Stimulated activated naive CD8-positive, alpha-beta T cell treated with anti-CD3 and anti-CD28 coated beads, Interleukin-15, amount 100 ng/mL, for 72 hours (primary cell): ENCODE measurements at regions not wholly inside any gene's neighbourhood (a gene's known extent, or its start where the extent isn't known, plus 50 kb on each side); places are given as distances from the start of the nearest gene placed in this dataset.

Experiments
- ATAC-seq: fragments of 150-1000 bp; cut with Tn5 transposase; 2 replicates; pipeline ENCODE4 v1.10.0; 2021; ENCODE audit warnings: mild to moderate bottlenecking, moderate library complexity
- DNase-seq, 2 donors: peaks; one replicate each; pipeline ENCODE4 v3.0.0; 2021 to 2022
- H3K27ac Mint-ChIP-seq, 2 donors: one replicate each; pipeline ENCODE4 v1.8.0; 2022; ENCODE audit warnings: mild to moderate bottlenecking in 2 of 2, mixed read lengths in 2 of 2, moderate library complexity in 2 of 2
- H3K27me3 Mint-ChIP-seq: one replicate; pipeline ENCODE4 v1.8.0; 2022; ENCODE audit warnings: mixed read lengths
- H3K4me1 Mint-ChIP-seq: one replicate; pipeline ENCODE4 v1.8.0; 2022; ENCODE audit warnings: mild to moderate bottlenecking, mixed read lengths
- H3K4me3 Mint-ChIP-seq, 2 donors: one replicate each; pipeline ENCODE4 v1.8.0; 2022; ENCODE audit warnings: mild to moderate bottlenecking in 2 of 2, mixed read lengths in 2 of 2, moderate library complexity in 1 of 2
- H3K9me3 Mint-ChIP-seq, 2 donors: one replicate each; pipeline ENCODE4 v1.8.0; 2022; ENCODE audit warnings: mixed read lengths in 2 of 2

GRCh38 chr3:117630469-117630868 is 920.9 kb downstream of the TUSC7 start:
- no peaks in the 10 kb centered on the region for H3K4me1 Mint-ChIP-seq
- H3K4me3 Mint-ChIP-seq = no peak overlapping the region
- no peak overlapping the region for H3K27ac Mint-ChIP-seq
- ATAC-seq = no peak
- no peaks in the 10 kb centered on the region for H3K27me3 Mint-ChIP-seq
- H3K9me3 Mint-ChIP-seq = peaks cover 0 to 9% of the 10 kb centered on the region in 2 donors
- DNase-seq = no peak

- DNase-seq = no peak
Observed at GRCh38 chr3:117630885-117631284, 921.3 kb downstream of the TUSC7 start.

DNA sequence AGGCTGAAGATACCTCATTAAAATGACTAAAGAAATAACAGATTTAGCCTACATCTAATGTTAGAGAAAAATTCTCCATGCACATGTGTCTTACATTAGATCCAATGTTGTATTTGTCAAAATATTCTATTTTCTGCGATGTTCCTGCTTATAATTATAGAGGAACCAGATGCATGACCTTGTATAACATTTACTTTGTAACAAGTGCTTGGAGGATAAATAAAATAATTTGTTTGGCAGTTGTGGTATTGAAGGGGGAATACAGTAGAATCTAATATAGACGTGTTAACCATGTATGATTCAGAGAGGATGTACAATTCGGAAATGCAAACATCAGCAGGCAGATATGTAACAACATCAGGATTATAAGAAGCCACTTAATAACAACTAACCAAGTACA is 922.2 kb downstream of the TUSC7 start:
- no peak overlapping the region for H3K4me3 Mint-ChIP-seq
- DNase-seq (no peak), ATAC-seq (no peak)
- peaks cover 0 to 10% of the 10 kb centered on the region in 2 donors for H3K9me3 Mint-ChIP-seq
- H3K27ac Mint-ChIP-seq = no peak overlapping the region
- H3K4me1 Mint-ChIP-seq = no peaks in the 10 kb centered on the region
- H3K27me3 Mint-ChIP-seq = no peaks in the 10 kb centered on the region

More at GRCh38 chr3:117630885-117631284, 921.3 kb downstream of the TUSC7 start:
- peaks cover 0 to 12% of the 10 kb centered on the region in 2 donors for H3K9me3 Mint-ChIP-seq
- H3K4me3 Mint-ChIP-seq = no peak overlapping the region
- no peaks in the 10 kb centered on the region for H3K4me1 Mint-ChIP-seq
- no peak overlapping the region for H3K27ac Mint-ChIP-seq
- ATAC-seq = no peak
- no peaks in the 10 kb centered on the region for H3K27me3 Mint-ChIP-seq

GRCh38 chr3:117632191-117632590 is 922.6 kb downstream of the TUSC7 start:
- peaks cover 0 to 10% of the 10 kb centered on the region in 2 donors for H3K9me3 Mint-ChIP-seq
- no peak overlapping the region for H3K4me3 Mint-ChIP-seq
- DNase-seq (no peak), ATAC-seq (no peak)
- H3K27ac Mint-ChIP-seq = no peak overlapping the region
- no peaks in the 10 kb centered on the region for H3K27me3 Mint-ChIP-seq
- H3K4me1 Mint-ChIP-seq = no peaks in the 10 kb centered on the region

DNA sequence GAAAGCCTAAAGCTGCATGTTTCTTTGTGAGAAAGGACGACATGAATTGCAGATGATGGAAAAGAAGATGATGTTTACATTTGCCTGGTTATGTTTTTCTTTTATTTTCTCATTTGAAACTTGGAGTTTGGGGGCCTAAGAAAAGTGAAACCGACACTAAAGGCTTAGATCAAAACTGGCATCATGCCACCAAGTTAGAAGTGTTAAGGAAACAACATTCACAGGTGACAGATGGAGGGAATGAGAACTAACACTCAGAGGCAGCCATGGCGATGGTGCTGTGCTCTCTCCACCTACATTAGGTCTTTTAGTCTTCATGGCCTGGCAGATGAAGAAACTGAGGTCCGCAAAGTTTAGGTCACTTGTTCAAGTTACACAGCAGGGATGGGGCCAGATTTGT is 923.6 kb downstream of the TUSC7 start:
- H3K4me3 Mint-ChIP-seq = no peak overlapping the region
- no peak overlapping the region for H3K27ac Mint-ChIP-seq
- H3K9me3 Mint-ChIP-seq = peaks cover 0 to 10% of the 10 kb centered on the region in 2 donors
- no peak for DNase-seq
- H3K27me3 Mint-ChIP-seq = no peaks in the 10 kb centered on the region
- no peak for ATAC-seq
- H3K4me1 Mint-ChIP-seq = no peaks in the 10 kb centered on the region

DNA sequence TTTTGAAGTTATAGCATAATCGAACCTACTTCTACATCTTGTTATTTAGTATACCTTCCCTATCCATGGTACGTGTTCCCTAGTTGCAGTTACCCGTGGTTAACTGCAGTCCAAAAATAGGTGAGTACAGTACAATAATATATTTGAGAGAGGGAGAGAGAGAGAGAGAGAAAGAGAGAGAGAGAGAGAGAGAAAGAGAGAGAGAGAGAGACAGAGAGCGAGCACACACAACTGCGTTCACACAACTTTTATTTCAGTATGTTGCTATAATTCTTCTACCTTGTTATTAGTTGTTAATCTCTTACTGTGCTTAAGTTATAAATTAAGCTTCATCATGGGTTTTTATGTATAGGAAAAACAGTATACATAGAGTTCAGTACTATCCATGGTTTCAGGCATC is 928.1 kb downstream of the TUSC7 start:
- Mint-ChIP-seq H3K27me3 (no peaks in the 10 kb centered on the region), H3K9me3 (peaks cover 0 to 13% of the 10 kb centered on the region in 2 donors), H3K27ac (no peak overlapping the region), H3K4me3 (no peak overlapping the region), H3K4me1 (no peaks in the 10 kb centered on the region)
- DNase-seq (no peak), ATAC-seq (no peak)

DNA sequence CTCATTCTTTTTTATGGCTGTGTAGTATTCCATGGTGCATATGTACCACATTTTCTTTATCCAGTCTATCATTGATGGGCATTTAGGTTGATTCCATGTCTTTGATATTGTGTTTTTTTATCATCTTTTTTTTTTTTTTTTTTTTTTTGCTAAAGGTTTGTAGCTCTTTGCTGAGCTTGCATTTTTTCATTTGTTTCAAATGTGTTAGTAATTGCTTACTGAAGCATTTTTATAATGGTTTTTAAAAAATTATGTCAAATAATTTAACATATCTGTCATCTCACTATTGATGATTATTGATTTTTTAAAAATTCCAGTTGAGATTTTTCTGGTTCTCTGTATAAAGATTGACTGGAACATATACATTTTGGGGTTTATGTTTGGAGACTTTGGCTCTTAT is 934.6 kb downstream of the TUSC7 start:
- no peak for ATAC-seq
- no peaks in the 10 kb centered on the region for H3K4me1 Mint-ChIP-seq
- no peak for DNase-seq
- no peak overlapping the region for H3K4me3 Mint-ChIP-seq
- no peaks in the 10 kb centered on the region for H3K27me3 Mint-ChIP-seq
- H3K9me3 Mint-ChIP-seq = peaks cover 9 to 10% of the 10 kb centered on the region in 2 donors
- no peak overlapping the region for H3K27ac Mint-ChIP-seq

DNA sequence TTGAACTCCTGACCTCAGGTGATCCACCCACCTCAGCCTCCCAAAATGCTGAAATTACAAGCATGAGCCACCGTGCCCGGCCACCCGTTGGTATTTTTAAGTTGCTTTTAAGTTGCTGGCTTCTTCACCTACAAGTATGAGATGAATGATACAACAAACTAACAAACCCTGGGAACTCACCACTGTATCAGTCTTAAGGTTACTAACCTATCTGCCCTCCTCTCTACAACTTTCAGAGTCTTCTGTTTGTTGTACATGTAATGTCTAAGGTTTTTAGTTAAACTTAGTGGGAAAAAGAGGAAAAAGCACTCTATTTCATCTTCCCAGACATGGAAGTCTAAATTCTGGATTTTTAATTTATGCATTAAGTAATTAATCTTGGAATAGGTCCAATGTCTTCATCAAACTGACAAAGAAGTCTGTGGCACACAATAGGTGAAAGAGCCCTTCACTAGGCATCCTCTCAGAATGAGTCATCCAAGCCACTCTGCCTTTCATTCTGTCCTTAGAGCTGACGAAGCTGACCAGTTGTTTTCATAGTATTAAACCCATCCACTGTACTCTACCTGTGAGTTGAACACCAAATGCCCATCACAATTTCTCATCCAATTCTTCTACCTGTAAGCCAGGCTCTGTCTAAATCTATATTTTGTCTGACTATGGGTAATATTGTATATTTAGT is 936.1 kb downstream of the TUSC7 start:
- Mint-ChIP-seq H3K9me3 (peaks cover 9 to 10% of the 10 kb centered on the region in 2 donors), H3K27ac (no peak overlapping the region), H3K27me3 (no peaks in the 10 kb centered on the region), H3K4me3 (no peak overlapping the region), H3K4me1 (no peaks in the 10 kb centered on the region)
- ATAC-seq (no peak), DNase-seq (no peak)

DNA sequence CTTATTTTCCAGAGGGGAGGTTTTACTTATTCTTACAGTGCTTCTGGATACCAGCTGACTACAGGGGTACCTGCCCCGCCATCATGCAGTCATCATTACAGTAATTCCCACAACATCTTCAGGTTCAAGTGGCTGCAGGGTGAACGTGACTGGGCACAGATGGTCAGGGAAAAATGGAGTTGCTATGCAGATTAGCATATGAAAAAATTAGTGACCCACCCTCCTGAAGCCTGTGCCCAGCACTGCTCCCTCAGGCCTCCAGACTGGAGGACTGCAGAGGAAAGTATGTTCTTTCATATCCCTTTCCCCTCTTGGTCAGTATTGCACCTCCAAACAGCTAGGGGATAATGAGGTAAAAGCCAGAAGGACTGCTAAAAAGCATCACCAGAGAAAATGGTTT is 937.9 kb downstream of the TUSC7 start:
- H3K9me3 Mint-ChIP-seq = peaks cover 9% of the 10 kb centered on the region in 2 donors
- no peak overlapping the region for H3K27ac Mint-ChIP-seq
- H3K4me3 Mint-ChIP-seq = no peak overlapping the region
- no peaks in the 10 kb centered on the region for H3K4me1 Mint-ChIP-seq
- ATAC-seq (no peak), DNase-seq (no peak)
- H3K27me3 Mint-ChIP-seq = no peaks in the 10 kb centered on the region

- no peak overlapping the region for H3K27ac Mint-ChIP-seq
- H3K4me3 Mint-ChIP-seq = no peak overlapping the region
Observed at GRCh38 chr3:117651246-117651645, 941.7 kb downstream of the TUSC7 start.

DNA sequence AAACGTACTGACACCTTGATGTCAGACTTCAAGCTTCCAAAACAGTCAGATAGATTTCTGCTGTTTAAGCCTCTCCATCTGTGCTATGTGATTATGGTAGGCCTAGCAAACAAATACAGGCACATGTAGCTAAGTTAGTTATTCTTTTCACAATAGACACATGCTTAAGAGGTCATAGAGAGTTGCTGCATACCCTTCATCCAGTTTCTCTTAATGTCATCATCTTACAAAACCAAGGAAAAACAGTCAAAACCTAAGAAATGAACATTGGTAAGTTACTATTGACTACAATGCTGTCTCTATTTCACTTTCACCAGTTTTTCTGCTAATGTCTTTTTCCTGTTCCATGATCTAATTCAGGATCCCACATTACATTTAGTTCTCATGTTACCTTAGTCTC is 946.8 kb downstream of the TUSC7 start:
- ATAC-seq (no peak), DNase-seq (no peak)
- H3K9me3 Mint-ChIP-seq = peaks cover 0 to 5% of the 10 kb centered on the region in 2 donors
- H3K4me3 Mint-ChIP-seq = no peak overlapping the region
- no peaks in the 10 kb centered on the region for H3K4me1 Mint-ChIP-seq
- no peaks in the 10 kb centered on the region for H3K27me3 Mint-ChIP-seq
- no peak overlapping the region for H3K27ac Mint-ChIP-seq

More at GRCh38 chr3:117651246-117651645, 941.7 kb downstream of the TUSC7 start:
- Mint-ChIP-seq H3K27me3 (no peaks in the 10 kb centered on the region), H3K9me3 (peaks cover 0 to 5% of the 10 kb centered on the region in 2 donors), H3K4me1 (no peaks in the 10 kb centered on the region)
- no peak for ATAC-seq
- no peak for DNase-seq

DNA sequence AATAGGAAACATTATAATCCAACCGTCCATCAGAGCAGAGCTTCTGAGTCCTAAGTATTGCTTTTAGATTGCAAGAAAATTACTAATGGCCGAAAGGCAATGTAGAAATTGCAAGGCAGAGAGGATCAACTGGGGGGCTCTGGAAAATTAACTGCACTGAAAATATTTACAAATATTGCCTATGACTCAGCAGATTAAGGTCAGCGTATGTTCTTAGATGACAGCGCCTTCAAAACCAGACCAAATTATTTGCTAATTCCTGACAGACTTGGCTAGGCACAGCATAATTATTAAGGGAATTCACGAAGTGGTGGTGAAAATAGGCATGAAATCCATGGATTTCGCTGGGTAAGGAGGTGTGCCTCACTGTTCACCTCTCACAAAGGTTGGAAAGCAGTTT is 947.7 kb downstream of the TUSC7 start:
- Mint-ChIP-seq H3K4me3 (no peak overlapping the region), H3K27ac (no peak overlapping the region), H3K27me3 (no peaks in the 10 kb centered on the region), H3K4me1 (no peaks in the 10 kb centered on the region), H3K9me3 (peaks cover 0 to 5% of the 10 kb centered on the region in 2 donors)
- DNase-seq (no peak), ATAC-seq (no peak)

GRCh38 chr3:117660941-117661817 is 951.6 kb downstream of the TUSC7 start:
- no peaks in the 10 kb centered on the region for H3K27me3 Mint-ChIP-seq
- H3K27ac Mint-ChIP-seq = no peak overlapping the region
- H3K4me1 Mint-ChIP-seq = no peaks in the 10 kb centered on the region
- peaks cover 0 to 10% of the 10 kb centered on the region in 2 donors for H3K9me3 Mint-ChIP-seq
- no peak for DNase-seq
- ATAC-seq = no peak
- no peak overlapping the region for H3K4me3 Mint-ChIP-seq

DNA sequence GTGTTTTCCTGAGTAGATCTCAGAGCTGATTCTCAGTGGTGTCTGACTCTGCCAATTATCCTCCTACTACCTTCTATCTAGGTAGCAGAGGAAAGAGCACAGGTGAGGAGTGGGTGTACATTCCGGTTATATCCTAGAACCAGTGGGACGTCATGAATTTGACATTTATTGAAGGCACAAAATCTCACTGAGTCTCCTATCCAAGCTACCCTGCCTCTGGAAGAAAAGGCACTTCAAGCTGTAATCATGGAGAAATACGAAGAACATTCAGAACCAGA is 952.2 kb downstream of the TUSC7 start:
- Mint-ChIP-seq H3K27me3 (no peaks in the 10 kb centered on the region), H3K4me1 (no peaks in the 10 kb centered on the region), H3K27ac (no peak overlapping the region), H3K9me3 (peaks cover 0 to 10% of the 10 kb centered on the region in 2 donors), H3K4me3 (no peak overlapping the region)
- no peak for DNase-seq
- ATAC-seq = no peak

GRCh38 chr3:117665296-117665695 is 955.7 kb downstream of the TUSC7 start:
- no peak for ATAC-seq
- Mint-ChIP-seq H3K4me1 (no peaks in the 10 kb centered on the region), H3K27ac (no peak overlapping the region), H3K4me3 (no peak overlapping the region), H3K27me3 (no peaks in the 10 kb centered on the region), H3K9me3 (peaks cover 0 to 10% of the 10 kb centered on the region in 2 donors)
- DNase-seq = no peak

DNA sequence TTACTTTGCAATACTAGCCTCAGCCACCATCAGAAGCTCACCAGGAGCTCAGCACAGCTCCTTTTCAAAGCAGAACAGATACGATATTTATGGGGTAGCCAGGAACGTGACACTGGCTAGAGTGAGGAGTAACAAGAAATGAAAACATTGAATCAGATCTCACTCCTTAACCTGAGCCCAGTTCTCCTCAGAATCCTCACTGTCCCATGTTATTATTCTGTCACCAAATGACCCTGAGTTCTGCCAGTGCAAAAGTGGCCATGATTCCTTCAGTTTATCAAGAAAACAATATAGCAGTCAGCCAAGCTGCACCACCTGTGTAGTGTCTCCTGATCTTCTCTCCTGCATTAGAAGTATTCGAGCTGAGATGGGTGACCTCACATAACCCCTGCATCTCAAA is 956.7 kb downstream of the TUSC7 start:
- Mint-ChIP-seq H3K27ac (no peak overlapping the region), H3K4me3 (no peak overlapping the region), H3K9me3 (peaks cover 0 to 10% of the 10 kb centered on the region in 2 donors), H3K4me1 (no peaks in the 10 kb centered on the region), H3K27me3 (no peaks in the 10 kb centered on the region)
- DNase-seq (no peak), ATAC-seq (no peak)
